ENCODE measurements at regions not wholly inside any gene's neighbourhood (a gene's known extent, or its start where the extent isn't known, plus 50 kb on each side); places are given as distances from the start of the nearest gene placed in this dataset.

GRCh38 chr7:120168066-120168465 lies 104.9 kb upstream of the KCND2 start:
- TF ChIP-seq CTCF (IDR thresholded peaks at IDR 0.05) (no peak), EP300 (IDR thresholded peaks at IDR 0.05) (peak in 1 of 2 donors; percentile 67), POLR2A (IDR thresholded peaks at IDR 0.05) (no peak)

Measured in tibial nerve (tissue), 4 donors.